Liver (tissue), 8 donors: ENCODE measurements at regions not wholly inside any gene's neighbourhood (a gene's known extent, or its start where the extent isn't known, plus 50 kb on each side); places are given as distances from the start of the nearest gene placed in this dataset.
A peak's percentile ranks its signal among the peaks of the same experiment; 100 is the strongest.

ENCODE experiments used
- DNase-seq: peaks from one replicate; pipeline ENCODE4 v3.0.0-alpha.2; 2017; ENCODE audit warnings: low spot score
- H3K27ac ChIP-seq, 2 donors: one replicate each; pipeline ENCODE4 v1.7.0; 2013; ENCODE audit warnings: inconsistent platforms in 2 of 2, low read length in 2 of 2, control low read depth in 1 of 2, low read depth in 1 of 2, mild to moderate bottlenecking in 1 of 2
- H3K27me3 ChIP-seq, 4 donors: one replicate each; pipeline versions ENCODE4 v1.6.1 to v1.7.0; 2013; ENCODE audit warnings: low read length in 3 of 4, inconsistent platforms in 1 of 4, mild to moderate bottlenecking in 1 of 4, moderate library complexity in 1 of 4; ENCODE audit not compliant: control insufficient read depth in 4 of 4, insufficient read depth in 4 of 4
- H3K36me3 ChIP-seq, 4 donors: one replicate each; pipeline versions ENCODE4 v1.6.1 to v1.7.0; 2013; ENCODE audit warnings: low read length in 3 of 4, mild to moderate bottlenecking in 3 of 4, low read depth in 1 of 4, moderate library complexity in 1 of 4; ENCODE audit not compliant: control insufficient read depth in 4 of 4, insufficient read depth in 3 of 4
- H3K4me1 ChIP-seq, 4 donors: one replicate each; pipeline versions ENCODE4 v1.6.1 to v1.7.0; 2013; ENCODE audit warnings: low read length in 3 of 4, mild to moderate bottlenecking in 3 of 4, moderate library complexity in 1 of 4; ENCODE audit not compliant: control insufficient read depth in 4 of 4, insufficient read depth in 4 of 4
- H3K4me3 ChIP-seq, 3 donors: one replicate each; pipeline versions ENCODE4 v1.6.1 to v1.7.0; 2013; ENCODE audit warnings: low read length in 3 of 3, control low read depth in 1 of 3, low read depth in 1 of 3, mild to moderate bottlenecking in 1 of 3
- H3K9ac ChIP-seq, 2 donors: one replicate each; pipeline ENCODE4 v1.7.0; 2013; ENCODE audit warnings: low read length in 2 of 2, mild to moderate bottlenecking in 2 of 2, moderate library complexity in 2 of 2, control low read depth in 1 of 2, low read depth in 1 of 2
- H3K9me3 ChIP-seq, 4 donors: one replicate each; pipeline versions ENCODE4 v1.6.1 to v1.7.0; 2013; ENCODE audit warnings: low read length in 3 of 4; ENCODE audit not compliant: control insufficient read depth in 4 of 4
- EGR1 ChIP-seq, 2 donors: IDR thresholded peaks; 2 replicates each; pipeline ENCODE4 v1.6.1; 2016 to 2018; ENCODE audit warnings: antibody characterized with exemption in 2 of 2, low read depth in 2 of 2
- FOXA1 ChIP-seq: IDR thresholded peaks from 2 replicates; pipeline ENCODE4 v1.6.1; 2016; ENCODE audit warnings: antibody characterized with exemption
- FOXA2 ChIP-seq: IDR thresholded peaks from 2 replicates; pipeline ENCODE4 v1.6.1; 2016; ENCODE audit warnings: antibody characterized with exemption
- GABPA ChIP-seq, 2 donors: IDR thresholded peaks in 1 of 2; conservative IDR thresholded peaks in 1 of 2; 2 replicates each; pipeline ENCODE4 v1.6.1; 2016; ENCODE audit warnings: antibody characterized with exemption in 2 of 2, mild to moderate bottlenecking in 1 of 2, moderate library complexity in 1 of 2
- HNF4A ChIP-seq, 2 donors: conservative IDR thresholded peaks; 2 replicates each; pipeline ENCODE4 v1.6.1; 2016; ENCODE audit warnings: antibody characterized with exemption in 2 of 2, mild to moderate bottlenecking in 2 of 2
- HNF4G ChIP-seq: IDR thresholded peaks from 2 replicates; pipeline ENCODE4 v1.6.1; 2016; ENCODE audit warnings: antibody characterized with exemption
- JUND ChIP-seq, 2 donors: IDR thresholded peaks; 2 replicates each; pipeline ENCODE4 v1.6.1; 2016; ENCODE audit warnings: antibody characterized with exemption in 2 of 2
- NR2F2 ChIP-seq: IDR thresholded peaks from 2 replicates; pipeline ENCODE4 v1.6.1; 2016; ENCODE audit warnings: antibody characterized with exemption
- RAD21 ChIP-seq, 2 donors: IDR thresholded peaks; 2 replicates each; pipeline ENCODE4 v1.6.1; 2016; ENCODE audit warnings: antibody characterized with exemption in 2 of 2, mild to moderate bottlenecking in 2 of 2
- RXRA ChIP-seq, 2 donors: IDR thresholded peaks; 2 replicates each; pipeline ENCODE4 v1.6.1; 2017 to 2018; ENCODE audit warnings: antibody characterized with exemption in 2 of 2, mild to moderate bottlenecking in 1 of 2
- SP1 ChIP-seq: IDR thresholded peaks from 2 replicates; pipeline ENCODE4 v1.6.1; 2018; ENCODE audit warnings: antibody characterized with exemption, mild to moderate bottlenecking
- TAF1 ChIP-seq: conservative IDR thresholded peaks from 2 replicates; pipeline ENCODE4 v1.6.1; 2016; ENCODE audit warnings: antibody characterized with exemption, mild to moderate bottlenecking
- YY1 ChIP-seq: IDR thresholded peaks from 2 replicates; pipeline ENCODE4 v1.6.1; 2016; ENCODE audit warnings: antibody characterized with exemption, mild to moderate bottlenecking
- WGBS: extraction: QIAGEN DNeasy Blood & Tissue Kit; methylation state at CpG from one replicate; pipeline ENCODE4 v1.1.7; 2013; 5-methylcytosine and 5-hydroxymethylcytosine counted together
- TF ChIP-seq, protein P1 (sequence below): IDR thresholded peaks from 2 replicates; pipeline ENCODE4 v1.6.1; 2016; ENCODE audit warnings: antibody characterized with exemption
- TF ChIP-seq, protein P2 (sequence below): IDR thresholded peaks from 2 replicates; pipeline ENCODE4 v1.6.1; 2016; ENCODE audit warnings: antibody characterized with exemption
- TF ChIP-seq, protein P3 (sequence below): IDR thresholded peaks from 2 replicates; pipeline ENCODE4 v1.6.1; 2016; ENCODE audit warnings: antibody characterized with exemption
- TF ChIP-seq, protein P4 (sequence below): IDR thresholded peaks from 2 replicates; pipeline ENCODE4 v1.6.1; 2016; ENCODE audit warnings: antibody characterized with exemption, mild to moderate bottlenecking
- TF ChIP-seq, protein P5 (sequence below): fragments of 150-350 bp; IDR thresholded peaks from 2 replicates; pipeline ENCODE4 v1.5.1; 2017; ENCODE audit warnings: improper control_type of control experiment, low read depth, low read length; ENCODE audit not compliant: missing input control
- donor health status: healthy.
- donor health status: healthy.
- donor health status: healthy.
- donor health status: healthy.
- donor health status: healthy.

DNA sequence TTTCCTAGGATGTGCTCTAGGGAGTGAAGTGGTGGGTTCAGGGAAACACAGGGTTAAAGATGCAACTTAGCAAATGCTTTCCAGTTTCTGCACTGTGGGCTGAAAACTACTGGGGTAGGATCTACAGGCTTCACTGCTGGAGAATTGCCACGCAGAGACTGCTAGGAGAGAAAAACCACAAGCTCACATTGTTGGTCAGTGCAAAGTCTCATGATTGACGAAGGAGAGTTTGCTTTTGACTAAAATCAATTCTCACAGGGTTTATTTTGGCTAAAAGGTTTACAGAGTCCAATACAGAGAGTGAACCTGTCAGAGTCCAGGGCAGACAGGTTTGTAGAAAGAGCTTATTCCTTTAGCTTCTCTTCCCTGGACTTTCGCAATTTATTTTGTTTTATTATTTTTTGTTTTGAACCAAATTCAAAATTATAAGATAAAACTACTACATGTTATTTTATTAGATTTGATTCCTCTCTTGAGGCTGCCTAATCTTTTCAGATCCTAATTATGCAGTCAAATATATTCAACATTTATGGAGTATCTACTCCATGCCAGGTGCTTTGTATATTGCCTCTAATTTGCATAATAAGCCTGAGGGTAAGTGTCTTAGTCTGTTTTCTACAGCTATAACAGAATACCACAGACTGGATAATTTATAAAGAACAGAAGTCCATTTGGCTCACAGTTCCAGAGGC, 64.7 kb downstream of the MTNR1B start (continued):
- TF ChIP-seq RAD21 (IDR thresholded peaks at IDR 0.05) (peak; percentile 63 to 76), SP1 (peak; percentile 98)
- TF ChIP-seq, protein P1, sequence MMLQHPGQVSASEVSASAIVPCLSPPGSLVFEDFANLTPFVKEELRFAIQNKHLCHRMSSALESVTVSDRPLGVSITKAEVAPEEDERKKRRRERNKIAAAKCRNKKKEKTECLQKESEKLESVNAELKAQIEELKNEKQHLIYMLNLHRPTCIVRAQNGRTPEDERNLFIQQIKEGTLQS, result peak; percentile 60

DNA sequence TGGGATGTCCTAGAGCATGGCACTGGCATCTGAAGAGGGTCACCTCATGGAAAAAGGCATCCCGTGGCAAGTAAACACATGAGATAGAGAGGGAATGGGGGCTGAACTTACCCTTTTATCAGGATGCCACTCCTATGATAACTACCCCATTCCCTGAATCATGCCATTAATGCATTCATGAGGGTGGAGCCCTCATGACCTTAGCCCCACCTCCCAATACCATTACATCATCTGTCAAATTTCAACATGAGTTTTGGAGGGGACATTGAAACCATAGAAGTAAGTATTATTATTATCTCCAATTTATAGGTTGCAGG, 65.2 kb downstream of the MTNR1B start:
- peaks cover 2 to 25% (median 22%) of the 10 kb centered on the region in 4 donors for H3K4me1 ChIP-seq
- H3K9me3 ChIP-seq, result no peaks in the 10 kb centered on the region
- peak overlapping the region; percentile 71 to 80 for H3K27ac ChIP-seq
- no peak for DNase-seq
- TF ChIP-seq, protein P1, result peak; percentile 66
- TF ChIP-seq, protein P2, sequence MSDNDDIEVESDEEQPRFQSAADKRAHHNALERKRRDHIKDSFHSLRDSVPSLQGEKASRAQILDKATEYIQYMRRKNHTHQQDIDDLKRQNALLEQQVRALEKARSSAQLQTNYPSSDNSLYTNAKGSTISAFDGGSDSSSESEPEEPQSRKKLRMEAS, result no peak
- TF ChIP-seq RAD21 (IDR thresholded peaks at IDR 0.05) (peak in 1 of 2 donors; percentile 19), YY1 (peak; percentile 33), GABPA (IDR thresholded peaks at IDR 0.05 in 1 of 2, conservative IDR thresholded peaks at IDR 0.05 in 1 of 2) (no peak), NR2F2 (no peak), EGR1 (IDR thresholded peaks at IDR 0.05; ENCODE audit: low read depth in 2 of 2) (peak in 1 of 2 donors; percentile 57), FOXA1 (no peak), HNF4G (no peak), RXRA (IDR thresholded peaks at IDR 0.05) (peak in 1 of 2 donors; percentile 58), JUND (IDR thresholded peaks at IDR 0.05) (no peak)
- TF ChIP-seq, protein P3, sequence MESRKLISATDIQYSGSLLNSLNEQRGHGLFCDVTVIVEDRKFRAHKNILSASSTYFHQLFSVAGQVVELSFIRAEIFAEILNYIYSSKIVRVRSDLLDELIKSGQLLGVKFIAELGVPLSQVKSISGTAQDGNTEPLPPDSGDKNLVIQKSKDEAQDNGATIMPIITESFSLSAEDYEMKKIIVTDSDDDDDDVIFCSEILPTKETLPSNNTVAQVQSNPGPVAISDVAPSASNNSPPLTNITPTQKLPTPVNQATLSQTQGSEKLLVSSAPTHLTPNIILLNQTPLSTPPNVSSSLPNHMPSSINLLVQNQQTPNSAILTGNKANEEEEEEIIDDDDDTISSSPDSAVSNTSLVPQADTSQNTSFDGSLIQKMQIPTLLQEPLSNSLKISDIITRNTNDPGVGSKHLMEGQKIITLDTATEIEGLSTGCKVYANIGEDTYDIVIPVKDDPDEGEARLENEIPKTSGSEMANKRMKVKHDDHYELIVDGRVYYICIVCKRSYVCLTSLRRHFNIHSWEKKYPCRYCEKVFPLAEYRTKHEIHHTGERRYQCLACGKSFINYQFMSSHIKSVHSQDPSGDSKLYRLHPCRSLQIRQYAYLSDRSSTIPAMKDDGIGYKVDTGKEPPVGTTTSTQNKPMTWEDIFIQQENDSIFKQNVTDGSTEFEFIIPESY, result no peak
- H3K4me3 ChIP-seq, result no peak overlapping the region
- H3K9ac ChIP-seq, result no peak overlapping the region
- H3K36me3 ChIP-seq, result no peaks in the 10 kb centered on the region
- 25% methylated on average over 1 of the region's 1 CpG for WGBS
- H3K27me3 ChIP-seq, result no peaks in the 10 kb centered on the region

DNA sequence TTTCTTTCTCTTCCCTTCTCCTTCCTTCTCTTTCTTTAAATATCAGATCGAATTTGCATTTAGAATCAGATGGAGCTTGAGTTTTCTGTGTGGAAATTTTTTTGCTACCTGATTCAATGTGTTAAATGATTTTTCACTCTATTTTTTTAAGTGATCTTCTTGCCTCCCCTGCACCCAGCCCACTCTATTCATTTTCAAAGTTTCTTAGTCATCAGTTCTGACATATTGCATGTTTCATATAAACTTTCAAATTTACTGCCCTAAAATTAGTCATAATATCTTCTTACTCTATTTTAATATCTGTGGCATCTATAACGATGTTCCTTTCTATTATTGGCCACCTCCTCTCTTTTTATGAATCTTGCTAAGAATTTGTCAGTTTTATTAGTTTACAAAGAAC, 69.1 kb downstream of the MTNR1B start:
- no peaks in the 10 kb centered on the region for H3K9me3 ChIP-seq
- 81% methylated on average over 2 of the region's 2 CpGs for WGBS
- TF ChIP-seq RAD21 (IDR thresholded peaks at IDR 0.05) (no peak), HNF4A (conservative IDR thresholded peaks at IDR 0.05) (no peak), TAF1 (no peak), GABPA (IDR thresholded peaks at IDR 0.05 in 1 of 2, conservative IDR thresholded peaks at IDR 0.05 in 1 of 2) (no peak), JUND (IDR thresholded peaks at IDR 0.05) (no peak), RXRA (IDR thresholded peaks at IDR 0.05) (no peak), SP1 (no peak), FOXA2 (no peak), YY1 (no peak), EGR1 (IDR thresholded peaks at IDR 0.05; ENCODE audit: low read depth in 2 of 2) (no peak), NR2F2 (no peak)
- TF ChIP-seq, protein P4, sequence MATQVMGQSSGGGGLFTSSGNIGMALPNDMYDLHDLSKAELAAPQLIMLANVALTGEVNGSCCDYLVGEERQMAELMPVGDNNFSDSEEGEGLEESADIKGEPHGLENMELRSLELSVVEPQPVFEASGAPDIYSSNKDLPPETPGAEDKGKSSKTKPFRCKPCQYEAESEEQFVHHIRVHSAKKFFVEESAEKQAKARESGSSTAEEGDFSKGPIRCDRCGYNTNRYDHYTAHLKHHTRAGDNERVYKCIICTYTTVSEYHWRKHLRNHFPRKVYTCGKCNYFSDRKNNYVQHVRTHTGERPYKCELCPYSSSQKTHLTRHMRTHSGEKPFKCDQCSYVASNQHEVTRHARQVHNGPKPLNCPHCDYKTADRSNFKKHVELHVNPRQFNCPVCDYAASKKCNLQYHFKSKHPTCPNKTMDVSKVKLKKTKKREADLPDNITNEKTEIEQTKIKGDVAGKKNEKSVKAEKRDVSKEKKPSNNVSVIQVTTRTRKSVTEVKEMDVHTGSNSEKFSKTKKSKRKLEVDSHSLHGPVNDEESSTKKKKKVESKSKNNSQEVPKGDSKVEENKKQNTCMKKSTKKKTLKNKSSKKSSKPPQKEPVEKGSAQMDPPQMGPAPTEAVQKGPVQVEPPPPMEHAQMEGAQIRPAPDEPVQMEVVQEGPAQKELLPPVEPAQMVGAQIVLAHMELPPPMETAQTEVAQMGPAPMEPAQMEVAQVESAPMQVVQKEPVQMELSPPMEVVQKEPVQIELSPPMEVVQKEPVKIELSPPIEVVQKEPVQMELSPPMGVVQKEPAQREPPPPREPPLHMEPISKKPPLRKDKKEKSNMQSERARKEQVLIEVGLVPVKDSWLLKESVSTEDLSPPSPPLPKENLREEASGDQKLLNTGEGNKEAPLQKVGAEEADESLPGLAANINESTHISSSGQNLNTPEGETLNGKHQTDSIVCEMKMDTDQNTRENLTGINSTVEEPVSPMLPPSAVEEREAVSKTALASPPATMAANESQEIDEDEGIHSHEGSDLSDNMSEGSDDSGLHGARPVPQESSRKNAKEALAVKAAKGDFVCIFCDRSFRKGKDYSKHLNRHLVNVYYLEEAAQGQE, result no peak
- TF ChIP-seq, protein P3, result no peak
- TF ChIP-seq, protein P5, sequence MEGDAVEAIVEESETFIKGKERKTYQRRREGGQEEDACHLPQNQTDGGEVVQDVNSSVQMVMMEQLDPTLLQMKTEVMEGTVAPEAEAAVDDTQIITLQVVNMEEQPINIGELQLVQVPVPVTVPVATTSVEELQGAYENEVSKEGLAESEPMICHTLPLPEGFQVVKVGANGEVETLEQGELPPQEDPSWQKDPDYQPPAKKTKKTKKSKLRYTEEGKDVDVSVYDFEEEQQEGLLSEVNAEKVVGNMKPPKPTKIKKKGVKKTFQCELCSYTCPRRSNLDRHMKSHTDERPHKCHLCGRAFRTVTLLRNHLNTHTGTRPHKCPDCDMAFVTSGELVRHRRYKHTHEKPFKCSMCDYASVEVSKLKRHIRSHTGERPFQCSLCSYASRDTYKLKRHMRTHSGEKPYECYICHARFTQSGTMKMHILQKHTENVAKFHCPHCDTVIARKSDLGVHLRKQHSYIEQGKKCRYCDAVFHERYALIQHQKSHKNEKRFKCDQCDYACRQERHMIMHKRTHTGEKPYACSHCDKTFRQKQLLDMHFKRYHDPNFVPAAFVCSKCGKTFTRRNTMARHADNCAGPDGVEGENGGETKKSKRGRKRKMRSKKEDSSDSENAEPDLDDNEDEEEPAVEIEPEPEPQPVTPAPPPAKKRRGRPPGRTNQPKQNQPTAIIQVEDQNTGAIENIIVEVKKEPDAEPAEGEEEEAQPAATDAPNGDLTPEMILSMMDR, result no peak
- TF ChIP-seq, protein P1, result no peak
- TF ChIP-seq, protein P2, result no peak

More for the DNA sequence above, 69.1 kb downstream of the MTNR1B start:
- Histone ChIP-seq H3K4me3 (no peak overlapping the region), H3K36me3 (no peaks in the 10 kb centered on the region), H3K27me3 (no peaks in the 10 kb centered on the region), H3K27ac (no peak overlapping the region), H3K9ac (no peak overlapping the region), H3K4me1 (peaks cover 0 to 15% (median 11%) of the 10 kb centered on the region in 4 donors)
- DNase-seq, result no peak
